C1 segment of cervical spinal cord (tissue), 14 donors: ENCODE measurements at regions not wholly inside any gene's neighbourhood (a gene's known extent, or its start where the extent isn't known, plus 50 kb on each side); places are given as distances from the start of the nearest gene placed in this dataset.
"Not testable (repeated sequence)": the region's sequence is repeated elsewhere in the genome, so short reads cannot be mapped to it uniquely, and the experiment has no call there.

Experiments
- DNase-seq, 14 donors: peaks; one replicate each; lab custom pipeline; 2025; lab: John Stamatoyannopoulos, UW

DNA sequence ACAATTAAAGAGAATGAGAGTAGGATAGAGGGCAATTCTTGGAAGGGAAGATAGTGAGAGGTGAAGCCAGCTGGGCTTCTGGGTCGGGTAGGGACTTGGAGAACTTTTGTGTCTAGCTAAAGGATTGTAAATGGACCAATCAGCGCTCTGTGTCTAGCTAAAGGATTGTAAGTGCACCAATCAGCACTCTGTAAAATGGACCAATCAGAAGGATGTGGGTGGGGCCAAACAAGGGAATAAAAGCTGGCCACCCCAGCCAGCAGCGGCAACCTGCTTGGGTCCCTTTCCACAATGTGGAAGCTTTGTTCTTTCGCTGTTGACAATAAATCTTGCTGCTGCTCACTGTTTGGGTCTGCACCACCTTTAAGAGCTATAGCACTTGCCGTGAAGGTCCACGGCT is 384.0 kb downstream of the AEBP2 start:
- not testable (repeated sequence) for DNase-seq

GRCh38 chr12:19826980-19827550 is 387.8 kb downstream of the AEBP2 start:
- no peak for DNase-seq

GRCh38 chr12:19829100-19829853 is 390.0 kb downstream of the AEBP2 start:
- DNase-seq = no peak

GRCh38 chr12:19830446-19830845 is 391.2 kb downstream of the AEBP2 start:
- no peak for DNase-seq

DNA sequence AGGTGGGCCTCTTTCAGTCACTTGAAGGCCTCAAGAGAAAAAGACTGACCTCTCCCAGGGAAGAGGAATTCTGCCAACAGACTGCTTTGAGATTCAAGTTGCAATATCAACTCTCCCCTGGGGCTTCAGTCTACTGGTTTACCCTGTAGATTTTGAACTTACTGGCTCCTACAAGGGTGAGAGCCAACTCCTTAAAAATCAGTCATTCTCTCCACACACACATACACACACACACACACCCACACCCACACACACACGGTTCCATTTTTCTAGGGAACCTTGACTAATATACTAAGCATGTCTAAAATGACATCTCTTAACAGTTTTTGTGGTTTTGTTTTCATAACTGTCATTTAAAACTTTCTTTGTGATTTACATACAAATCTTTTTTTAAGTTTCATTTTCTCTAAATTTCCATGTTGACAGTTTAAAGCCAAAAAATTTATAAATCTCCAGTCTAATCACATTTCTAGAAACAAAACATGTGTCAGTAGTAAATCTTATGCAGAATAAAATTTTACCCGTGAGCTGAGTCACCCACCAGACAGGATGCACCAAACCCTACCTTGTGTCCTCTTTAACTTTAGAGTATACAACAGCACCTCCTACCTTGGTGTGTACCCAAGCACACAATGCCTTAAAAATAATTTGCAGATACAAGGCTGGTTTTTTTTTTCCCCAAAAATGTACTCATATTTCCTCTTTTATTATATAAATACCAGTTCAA is 394.6 kb downstream of the AEBP2 start:
- no peak for DNase-seq

GRCh38 chr12:19834592-19834991 is 395.3 kb downstream of the AEBP2 start:
- no peak for DNase-seq

- DNase-seq = no peak
These were observed 396.8 kb downstream of the AEBP2 start for GRCh38 chr12:19836056-19836455.

DNA sequence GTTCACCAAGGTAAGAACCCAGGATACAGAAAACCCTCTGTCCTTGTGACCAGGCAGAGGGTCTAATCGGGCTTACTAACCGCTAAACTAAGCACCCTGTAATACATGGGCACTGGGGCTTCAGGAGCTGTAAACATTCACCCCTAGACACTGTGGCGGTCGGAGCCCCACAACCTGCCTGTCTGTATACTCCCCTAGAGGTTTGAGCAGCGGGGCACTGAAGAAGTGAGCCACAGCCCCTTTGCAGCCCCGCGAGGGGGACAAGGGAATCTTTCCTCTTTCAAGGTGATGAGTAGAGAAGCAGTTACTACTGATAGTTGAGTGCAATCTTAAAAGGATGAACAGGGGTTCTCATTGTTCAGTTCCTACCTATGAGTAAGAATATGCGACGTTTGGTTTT is 397.2 kb downstream of the AEBP2 start:
- no peak for DNase-seq

DNA sequence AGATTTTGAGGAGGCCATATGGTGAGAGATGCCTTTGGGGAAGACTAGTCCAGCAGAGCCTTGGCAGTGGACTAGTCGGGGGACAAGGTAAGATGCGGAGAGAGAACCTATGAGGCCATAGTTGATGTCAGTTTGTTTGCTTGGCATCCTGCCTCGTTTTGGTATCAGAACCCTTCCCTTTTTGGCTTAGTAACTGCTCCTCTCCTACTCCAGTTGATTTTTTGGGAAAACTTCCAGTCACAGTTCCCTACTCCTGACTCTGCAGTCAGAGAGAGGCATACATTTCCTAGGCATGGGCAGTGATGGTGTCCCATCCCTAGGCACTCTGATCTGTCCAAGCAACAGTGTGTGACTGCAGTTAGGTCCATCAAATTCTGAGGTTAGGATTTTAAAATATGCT is 398.3 kb downstream of the AEBP2 start:
- DNase-seq = no peak

GRCh38 chr12:19841451-19841850 is 402.2 kb downstream of the AEBP2 start:
- no peak for DNase-seq

GRCh38 chr12:19842116-19842515 is 402.8 kb downstream of the AEBP2 start:
- no peak for DNase-seq

- no peak for DNase-seq
These were observed 404.9 kb downstream of the AEBP2 start for GRCh38 chr12:19844224-19844623.

DNA sequence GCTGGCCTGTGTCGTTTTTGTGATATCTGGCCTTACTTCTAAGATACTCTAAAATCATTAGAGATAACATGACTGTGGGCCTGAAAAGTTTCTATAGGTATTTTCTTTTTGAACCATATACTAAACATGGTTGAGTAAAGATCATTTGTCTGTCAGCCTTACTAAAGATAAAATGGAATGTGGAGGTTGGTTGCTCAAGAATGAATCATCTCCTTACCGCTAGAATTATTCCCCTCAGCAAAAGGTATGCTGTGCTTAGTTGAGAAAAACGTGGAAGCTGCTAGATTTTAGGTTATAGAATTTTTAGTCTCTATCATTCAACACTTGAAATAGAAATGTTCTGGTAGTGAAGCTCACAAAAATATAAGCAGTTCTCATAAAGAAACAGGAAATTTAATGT is 407.3 kb downstream of the AEBP2 start:
- DNase-seq = no peak

GRCh38 chr12:19847294-19848059 is 408.2 kb downstream of the AEBP2 start:
- no peak for DNase-seq

GRCh38 chr12:19848421-19848820 is 409.1 kb downstream of the AEBP2 start:
- DNase-seq = no peak

GRCh38 chr12:19849208-19849607 is 409.9 kb downstream of the AEBP2 start:
- no peak for DNase-seq

- DNase-seq = no peak
These were observed 411.2 kb downstream of the AEBP2 start for GRCh38 chr12:19850346-19851065.

DNA sequence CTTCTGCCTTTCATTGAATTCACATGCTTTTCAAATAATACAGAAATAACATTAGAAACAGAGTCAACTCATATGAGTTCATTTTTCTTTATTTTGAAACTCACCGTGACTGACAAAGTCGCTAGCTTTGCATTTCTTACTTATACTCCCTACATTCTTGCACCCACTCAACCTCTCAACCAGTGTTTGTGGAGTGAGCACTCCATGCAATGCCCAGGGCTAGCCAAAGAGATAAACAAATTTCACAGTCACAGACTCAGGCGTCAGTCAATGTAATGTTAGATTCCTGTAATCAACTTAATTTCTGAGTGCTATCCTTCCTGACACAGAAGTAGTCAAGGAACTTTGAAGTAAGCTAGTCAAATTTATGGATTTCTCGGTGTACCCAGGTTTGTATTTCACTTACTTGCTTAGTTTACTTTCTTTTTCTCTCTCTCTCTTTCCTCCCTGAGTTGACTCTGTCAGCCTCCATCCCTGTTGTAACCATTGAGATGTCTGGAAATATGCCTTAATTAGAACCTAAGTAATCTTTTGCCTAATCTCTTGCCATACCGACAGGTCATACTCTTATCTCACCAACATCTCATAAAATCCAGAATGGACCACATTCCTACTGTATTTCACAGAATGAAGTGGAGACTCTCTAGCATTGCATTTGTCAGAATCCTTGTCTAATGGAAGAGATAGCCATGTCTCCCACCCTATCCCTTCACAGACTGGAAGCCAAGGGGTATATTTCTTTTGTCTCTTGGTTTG is 413.0 kb downstream of the AEBP2 start:
- DNase-seq = no peak

GRCh38 chr12:19855851-19856250 is 416.6 kb downstream of the AEBP2 start:
- no peak for DNase-seq

GRCh38 chr12:19856389-19856788 is 417.1 kb downstream of the AEBP2 start:
- no peak for DNase-seq

- DNase-seq = no peak
These were observed 417.9 kb downstream of the AEBP2 start for GRCh38 chr12:19857204-19857603.
